H1 (cell line): ENCODE measurements at regions not wholly inside any gene's neighbourhood (a gene's known extent, or its start where the extent isn't known, plus 50 kb on each side); places are given as distances from the start of the nearest gene placed in this dataset.

Experiments used
- HDAC2 ChIP-seq, 2 experiments: fragments of 300-600 bp in 1 of 2; sonication (generic) in 1 of 2; IDR thresholded peaks; 2 replicates each; pipeline ENCODE4 v1.6.1; 2011 to 2012; ENCODE audit warnings: low read depth in 2 of 2, low read length in 2 of 2, mild to moderate bottlenecking in 2 of 2, moderate library complexity in 2 of 2, borderline replicate concordance in 1 of 2, inconsistent platforms in 1 of 2
- JUN ChIP-seq: IDR thresholded peaks from 2 replicates; pipeline ENCODE4 v1.6.1; 2011; ENCODE audit warnings: low read depth, mild to moderate bottlenecking, improper control_type of control experiment, low read length
- KDM4A ChIP-seq: IDR thresholded peaks from one replicate; pipeline ENCODE4 v1.7.1; 2012; ENCODE audit warnings: low read depth, mild to moderate bottlenecking, moderate library complexity, low read length, inconsistent platforms; ENCODE audit not compliant: severe bottlenecking
- RFX5 ChIP-seq: IDR thresholded peaks from 2 replicates; pipeline ENCODE4 v1.6.1; 2011; ENCODE audit warnings: low read depth, low read length, improper control_type of control experiment, borderline replicate concordance
- RXRA ChIP-seq: IDR thresholded peaks from 2 replicates; pipeline ENCODE4 v1.6.1; 2011; ENCODE audit warnings: low read depth, mild to moderate bottlenecking, low read length, moderate library complexity; ENCODE audit not compliant: insufficient read depth
- TCF12 ChIP-seq: IDR thresholded peaks from 2 replicates; pipeline ENCODE4 v1.6.1; 2011; ENCODE audit warnings: low read depth, mild to moderate bottlenecking, low read length
- TF ChIP-seq, protein P1 (sequence below): IDR thresholded peaks from 2 replicates; pipeline ENCODE4 v1.6.1; 2011; ENCODE audit warnings: low read length, improper control_type of control experiment

DNA sequence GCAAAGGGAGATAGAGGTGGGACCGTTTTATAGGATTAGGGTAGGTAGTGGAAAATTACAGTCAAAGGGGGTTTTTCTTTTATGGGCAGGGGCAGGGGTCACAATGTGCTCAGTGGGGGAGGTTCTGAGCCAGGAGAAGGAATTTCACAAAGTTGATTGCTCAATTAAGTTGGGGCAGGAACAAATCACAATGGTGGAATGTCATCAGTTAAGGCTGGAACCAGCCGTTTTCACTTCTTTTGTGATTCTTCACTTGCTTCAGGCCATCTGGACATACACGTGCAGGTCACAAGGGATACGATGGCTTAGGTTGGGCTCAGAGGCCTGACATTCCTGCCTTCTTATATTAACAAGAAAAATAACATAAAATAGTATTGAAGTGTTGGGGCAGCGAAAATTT is 453.8 kb downstream of the VGLL3 start (continued):
- TF ChIP-seq JUN (no peak), KDM4A (no peak), TCF12 (no peak), RFX5 (no peak), RXRA (no peak), HDAC2 (IDR thresholded peaks at IDR 0.05; ENCODE audit: borderline replicate concordance in 1 of 2, low read depth in 2 of 2, low read length in 2 of 2) (no peak)
- TF ChIP-seq, protein P1, sequence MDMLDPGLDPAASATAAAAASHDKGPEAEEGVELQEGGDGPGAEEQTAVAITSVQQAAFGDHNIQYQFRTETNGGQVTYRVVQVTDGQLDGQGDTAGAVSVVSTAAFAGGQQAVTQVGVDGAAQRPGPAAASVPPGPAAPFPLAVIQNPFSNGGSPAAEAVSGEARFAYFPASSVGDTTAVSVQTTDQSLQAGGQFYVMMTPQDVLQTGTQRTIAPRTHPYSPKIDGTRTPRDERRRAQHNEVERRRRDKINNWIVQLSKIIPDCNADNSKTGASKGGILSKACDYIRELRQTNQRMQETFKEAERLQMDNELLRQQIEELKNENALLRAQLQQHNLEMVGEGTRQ, result no peak
